ENCODE measurements at regions not wholly inside any gene's neighbourhood (a gene's known extent, or its start where the extent isn't known, plus 50 kb on each side); places are given as distances from the start of the nearest gene placed in this dataset.

DNA sequence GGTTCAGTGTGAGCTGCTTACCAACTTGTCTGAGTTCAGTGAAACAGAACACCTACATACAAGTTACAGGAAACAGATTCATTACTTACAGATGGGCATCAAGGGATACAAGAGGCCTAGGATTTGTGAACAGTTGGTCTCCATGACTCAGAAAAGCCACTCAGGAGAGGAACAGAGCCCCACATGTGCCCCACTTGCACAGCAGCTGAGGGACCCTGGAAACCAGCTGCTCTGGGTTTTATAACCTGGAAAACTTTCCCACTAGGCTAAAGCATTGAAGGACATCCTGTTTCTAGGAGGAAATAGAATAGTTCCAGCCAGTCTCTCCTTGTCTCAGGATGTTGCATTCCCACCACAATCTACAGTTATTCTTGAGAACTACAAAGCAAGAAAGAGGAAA, 530.0 kb downstream of the ZNF804A start:
- TF ChIP-seq, protein P1, sequence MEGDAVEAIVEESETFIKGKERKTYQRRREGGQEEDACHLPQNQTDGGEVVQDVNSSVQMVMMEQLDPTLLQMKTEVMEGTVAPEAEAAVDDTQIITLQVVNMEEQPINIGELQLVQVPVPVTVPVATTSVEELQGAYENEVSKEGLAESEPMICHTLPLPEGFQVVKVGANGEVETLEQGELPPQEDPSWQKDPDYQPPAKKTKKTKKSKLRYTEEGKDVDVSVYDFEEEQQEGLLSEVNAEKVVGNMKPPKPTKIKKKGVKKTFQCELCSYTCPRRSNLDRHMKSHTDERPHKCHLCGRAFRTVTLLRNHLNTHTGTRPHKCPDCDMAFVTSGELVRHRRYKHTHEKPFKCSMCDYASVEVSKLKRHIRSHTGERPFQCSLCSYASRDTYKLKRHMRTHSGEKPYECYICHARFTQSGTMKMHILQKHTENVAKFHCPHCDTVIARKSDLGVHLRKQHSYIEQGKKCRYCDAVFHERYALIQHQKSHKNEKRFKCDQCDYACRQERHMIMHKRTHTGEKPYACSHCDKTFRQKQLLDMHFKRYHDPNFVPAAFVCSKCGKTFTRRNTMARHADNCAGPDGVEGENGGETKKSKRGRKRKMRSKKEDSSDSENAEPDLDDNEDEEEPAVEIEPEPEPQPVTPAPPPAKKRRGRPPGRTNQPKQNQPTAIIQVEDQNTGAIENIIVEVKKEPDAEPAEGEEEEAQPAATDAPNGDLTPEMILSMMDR (IDR thresholded peaks at IDR 0.05) = no peak
- TF ChIP-seq ZFX (IDR thresholded peaks at IDR 0.05; ENCODE audit: borderline replicate concordance) = no peak

DNA sequence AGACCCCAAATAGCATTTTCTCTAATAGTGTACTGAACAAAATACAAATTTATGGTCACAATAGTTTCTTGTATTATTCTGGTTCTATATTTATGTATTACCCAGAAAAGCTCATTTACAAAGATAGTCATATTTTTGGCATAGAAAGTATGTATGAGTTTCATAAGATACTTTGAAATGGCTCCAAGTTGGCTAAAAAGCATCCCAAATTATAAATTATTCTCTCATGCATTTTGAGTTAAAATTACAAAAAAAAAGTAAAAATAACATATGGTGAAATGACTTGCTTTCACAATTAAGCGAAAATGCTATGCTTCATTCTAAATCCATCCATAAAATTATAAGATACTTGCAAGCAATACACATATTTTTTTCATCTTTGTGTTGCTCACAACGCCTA, 530.7 kb downstream of the ZNF804A start:
- no peak for TF ChIP-seq ZFX (IDR thresholded peaks at IDR 0.05; ENCODE audit: borderline replicate concordance)
- TF ChIP-seq, protein P1 (IDR thresholded peaks at IDR 0.05) = no peak

More for the DNA sequence above, 530.0 kb downstream of the ZNF804A start:
- no peak overlapping the region for H3K27ac ChIP-seq

DNA sequence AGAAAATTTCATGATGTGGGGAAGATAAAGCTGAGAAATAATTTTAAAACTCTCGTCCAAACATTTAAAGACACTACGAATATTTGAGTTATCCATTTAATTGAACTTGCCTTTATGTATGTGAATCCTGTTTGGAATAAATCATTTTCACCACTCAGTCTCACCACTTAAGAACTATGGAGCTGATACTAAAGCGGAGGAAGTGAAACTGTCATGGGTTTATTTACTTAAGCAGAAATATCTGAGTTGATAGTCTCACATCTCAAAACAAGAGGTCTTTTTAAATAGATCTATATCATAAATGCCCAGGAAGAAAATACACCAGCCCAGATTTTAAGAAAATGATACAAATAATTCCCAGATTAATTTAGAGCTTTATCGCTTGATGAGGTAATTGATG, 532.4 kb downstream of the ZNF804A start:
- TF ChIP-seq ZFX (IDR thresholded peaks at IDR 0.05; ENCODE audit: borderline replicate concordance) = no peak
- TF ChIP-seq, protein P1 (IDR thresholded peaks at IDR 0.05) = no peak

More for the DNA sequence above, 530.7 kb downstream of the ZNF804A start:
- no peak overlapping the region for H3K27ac ChIP-seq

DNA sequence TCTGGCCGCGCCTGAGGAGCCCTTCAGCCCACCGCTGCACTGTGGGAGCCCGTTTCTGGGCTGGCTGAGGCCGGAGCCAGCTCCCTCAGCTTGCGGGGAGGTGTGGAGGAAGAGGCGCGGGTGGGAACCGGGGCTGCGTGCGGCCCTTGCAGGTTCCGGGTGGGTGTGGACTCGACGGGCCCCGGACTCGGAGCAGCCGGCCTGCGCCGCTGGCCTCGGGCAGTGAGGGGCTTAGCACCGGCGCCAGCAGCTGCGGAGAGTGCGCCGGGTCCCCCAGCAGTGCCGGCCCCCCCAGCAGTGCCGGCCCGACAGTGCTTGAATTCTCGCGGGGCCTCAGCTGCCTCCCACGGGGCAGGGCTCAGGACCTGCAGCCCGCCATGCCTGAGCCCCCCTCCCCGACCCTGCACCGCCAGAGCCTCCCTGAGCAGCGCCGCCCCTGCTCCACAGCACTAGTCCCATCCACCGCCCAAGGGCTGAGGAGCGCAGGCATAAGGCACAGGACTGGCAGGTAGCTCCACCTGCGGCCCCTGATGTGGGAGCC, 534.2 kb downstream of the ZNF804A start:
- TF ChIP-seq, protein P1 (IDR thresholded peaks at IDR 0.05) = no peak
- no peak for TF ChIP-seq ZFX (IDR thresholded peaks at IDR 0.05; ENCODE audit: borderline replicate concordance)
- H3K27ac ChIP-seq = no peak overlapping the region

More for the DNA sequence above, 532.4 kb downstream of the ZNF804A start:
- H3K27ac ChIP-seq = no peak overlapping the region

DNA sequence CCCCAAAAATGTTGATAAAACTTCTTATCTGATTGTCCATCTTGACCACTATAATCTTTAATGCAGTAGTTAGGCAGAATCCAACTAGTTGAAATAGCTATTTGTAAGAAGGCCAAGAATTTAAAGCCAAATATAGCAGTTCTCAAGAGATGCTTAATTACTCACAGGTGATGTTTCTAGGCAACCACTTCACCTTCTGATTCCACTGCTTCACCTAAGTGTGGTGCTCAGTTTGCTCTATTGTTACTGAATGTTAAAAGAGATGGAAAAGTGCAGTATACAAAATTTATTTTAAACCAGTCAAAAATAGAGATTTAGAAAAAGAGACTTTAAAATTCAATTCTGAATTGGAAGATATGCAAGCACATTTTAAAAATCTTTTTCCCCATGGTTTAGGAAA, 539.4 kb downstream of the ZNF804A start:
- no peak overlapping the region for H3K27ac ChIP-seq
- TF ChIP-seq ZFX (IDR thresholded peaks at IDR 0.05; ENCODE audit: borderline replicate concordance) = no peak
- TF ChIP-seq, protein P1 (IDR thresholded peaks at IDR 0.05) = no peak

DNA sequence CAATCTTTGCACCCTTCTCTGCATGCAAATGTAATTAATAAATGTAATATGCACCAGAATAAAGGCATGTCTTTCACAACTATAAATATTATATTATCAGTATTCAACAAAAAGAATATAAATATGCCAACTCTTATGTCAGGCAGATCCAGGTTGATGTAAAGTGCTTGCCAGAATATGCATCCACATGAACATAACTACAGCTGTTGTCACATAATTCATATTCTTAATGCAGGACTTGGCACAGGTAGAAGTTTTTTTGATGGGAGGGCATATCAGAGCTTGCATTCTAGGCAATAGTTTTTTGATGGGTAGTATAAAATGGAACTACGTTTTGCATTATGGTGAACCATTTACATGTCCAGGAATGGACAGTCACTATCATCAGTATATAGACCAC, 544.3 kb downstream of the ZNF804A start:
- TF ChIP-seq, protein P1 (IDR thresholded peaks at IDR 0.05) = no peak
- no peak for TF ChIP-seq ZFX (IDR thresholded peaks at IDR 0.05; ENCODE audit: borderline replicate concordance)
- H3K27ac ChIP-seq = no peak overlapping the region

DNA sequence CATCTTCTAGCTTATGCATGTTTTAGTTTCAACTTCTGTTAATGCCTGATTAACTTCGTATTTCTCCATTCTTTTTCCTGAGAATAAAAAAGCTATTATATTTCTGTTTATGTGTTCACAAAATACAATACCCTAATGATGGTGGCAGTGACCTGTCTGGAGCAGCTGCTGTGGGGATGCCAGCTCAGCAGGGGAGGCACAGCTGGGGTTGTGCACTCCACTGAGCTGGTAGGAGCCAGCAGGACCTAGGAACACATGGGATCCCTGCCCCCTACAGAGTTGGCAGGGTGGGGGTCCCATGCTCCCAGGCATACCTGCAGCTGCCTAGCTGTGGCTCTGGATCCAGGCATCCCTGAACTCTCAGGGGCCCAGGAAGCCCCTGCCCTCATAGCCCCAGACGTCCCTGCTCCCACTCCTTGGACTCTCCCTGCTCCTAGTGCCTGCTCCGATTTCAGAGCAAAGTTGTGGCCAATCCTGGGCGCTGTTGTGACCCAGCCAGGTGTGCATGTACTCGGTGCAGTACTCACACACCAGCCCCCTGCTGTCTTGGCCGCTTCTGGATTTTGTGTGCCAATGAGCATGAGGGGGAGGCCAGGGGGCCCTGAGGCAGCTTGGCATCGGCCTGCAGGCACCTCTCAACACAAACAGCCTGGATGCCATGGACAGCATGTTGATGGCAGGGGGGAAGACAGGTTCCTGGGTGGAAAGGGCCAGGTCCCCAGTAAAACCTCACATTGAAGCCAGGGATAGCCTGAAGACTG, 546.0 kb downstream of the ZNF804A start:
- H3K27ac ChIP-seq = no peak overlapping the region
- TF ChIP-seq, protein P1 (IDR thresholded peaks at IDR 0.05) = no peak
- TF ChIP-seq ZFX (IDR thresholded peaks at IDR 0.05; ENCODE audit: borderline replicate concordance) = no peak

All from 22Rv1 (cell line).